Esophagus muscularis mucosa (tissue), 4 donors: ENCODE measurements at regions not wholly inside any gene's neighbourhood (a gene's known extent, or its start where the extent isn't known, plus 50 kb on each side); places are given as distances from the start of the nearest gene placed in this dataset.

ENCODE experiments used
- DNase-seq: peaks from one replicate; pipeline ENCODE4 v3.0.0-alpha.2; 2017; ENCODE audit errors: extremely low spot score
- H3K27ac ChIP-seq, 4 donors: fragments of 200-600 bp; sonication (generic); replicated peaks in 1 of 4; 1 replicate in 3 of 4; 2 replicates in 1 of 4; pipeline ENCODE4 v1.5.1; 2016 to 2019; ENCODE audit warnings: mild to moderate bottlenecking in 1 of 4
- H3K27me3 ChIP-seq, 4 donors: fragments of 200-600 bp; sonication (generic); one replicate each; pipeline versions ENCODE4 v1.5.1 to v1.6.0; 2016 to 2019
- H3K36me3 ChIP-seq, 4 donors: fragments of 200-600 bp; sonication (generic); one replicate each; pipeline ENCODE4 v1.5.1; 2016 to 2019
- H3K4me1 ChIP-seq, 4 donors: fragments of 200-600 bp; sonication (generic); one replicate each; pipeline ENCODE4 v1.5.1; 2016 to 2019
- H3K4me3 ChIP-seq, 4 donors: fragments of 200-600 bp; sonication (generic); 1 replicate in 2 of 4; 2 replicates in 2 of 4; pipeline ENCODE4 v1.5.1; 2016 to 2019; ENCODE audit warnings: mild to moderate bottlenecking in 4 of 4, moderate library complexity in 1 of 4
- H3K9me3 ChIP-seq, 4 donors: fragments of 200-600 bp; sonication (generic); 1 replicate in 3 of 4; 2 replicates in 1 of 4; pipeline ENCODE4 v1.5.1; 2016 to 2019
- CTCF ChIP-seq, 3 experiments: fragments of 200-600 bp in 2 of 3; fragments of 450-650 bp in 1 of 3; sonication (generic) in 2 of 3; IDR thresholded peaks; one replicate each; pipeline ENCODE4 v1.5.1; 2017 to 2019; ENCODE audit warnings: antibody characterized with exemption in 3 of 3, mild to moderate bottlenecking in 2 of 3, moderate library complexity in 1 of 3
- EP300 ChIP-seq: sonication (generic); formaldehyde crosslinking; IDR thresholded peaks from one replicate; pipeline ENCODE4 v1.6.1; 2017; ENCODE audit warnings: antibody characterized with exemption
- POLR2A ChIP-seq: fragments of 450-650 bp; IDR thresholded peaks from one replicate; pipeline ENCODE4 v1.6.1; 2017; ENCODE audit warnings: antibody characterized with exemption, moderate library complexity, mild to moderate bottlenecking, low read depth
- POLR2AphosphoS5 ChIP-seq, 2 donors: sonication (generic); formaldehyde crosslinking; IDR thresholded peaks; one replicate each; pipeline ENCODE4 v1.6.1; 2017; ENCODE audit warnings: antibody characterized with exemption in 2 of 2
- WGBS: methylation state at CpG from one replicate; pipeline ENCODE4 v1.1.5; 2018; 5-methylcytosine and 5-hydroxymethylcytosine counted together
- intact Hi-C: fragments of 100-400 bp; cut with DNase I; formaldehyde crosslinking; loops from one replicate; pipeline ENCODE4 v1.15.1; 2023

GRCh38 chr3:7913283-7913682 lies 588.3 kb upstream of the LMCD1 start:
- no peak overlapping the region for H3K4me3 ChIP-seq
- WGBS = 56% methylated on average over 1 of the region's 1 CpG

GRCh38 chr3:7915356-7915755 lies 586.3 kb upstream of the LMCD1 start:
- intact Hi-C loops = no loop called here
- 82% methylated on average over 4 of the region's 4 CpGs for WGBS
- Histone ChIP-seq H3K4me3 (no peak overlapping the region), H3K36me3 (no peaks in the 10 kb centered on the region), H3K4me1 (no peaks in the 10 kb centered on the region), H3K27ac (no peak overlapping the region), H3K9me3 (no peaks in the 10 kb centered on the region), H3K27me3 (no peaks in the 10 kb centered on the region)
- TF ChIP-seq POLR2AphosphoS5 (IDR thresholded peaks at IDR 0.05) (no peak), CTCF (IDR thresholded peaks at IDR 0.05) (no peak), EP300 (no peak), POLR2A (no peak)
- DNase-seq = no peak

More at GRCh38 chr3:7913283-7913682, 588.3 kb upstream of the LMCD1 start:
- Histone ChIP-seq H3K27ac (no peak overlapping the region), H3K27me3 (no peaks in the 10 kb centered on the region), H3K4me1 (no peaks in the 10 kb centered on the region), H3K36me3 (no peaks in the 10 kb centered on the region), H3K9me3 (no peaks in the 10 kb centered on the region)
- intact Hi-C loops = no loop called here
- DNase-seq = no peak
- TF ChIP-seq POLR2A = no peak
- no peak for TF ChIP-seq POLR2AphosphoS5 (IDR thresholded peaks at IDR 0.05)
- no peak for TF ChIP-seq CTCF (IDR thresholded peaks at IDR 0.05)
- no peak for TF ChIP-seq EP300

- DNase-seq = no peak
- Histone ChIP-seq H3K27me3 (no peaks in the 10 kb centered on the region), H3K27ac (no peak overlapping the region), H3K36me3 (no peaks in the 10 kb centered on the region), H3K4me1 (no peaks in the 10 kb centered on the region), H3K9me3 (no peaks in the 10 kb centered on the region), H3K4me3 (no peak overlapping the region)
- 62% methylated on average over 4 of the region's 4 CpGs for WGBS
- intact Hi-C loops = no loop called here
- no peak for TF ChIP-seq POLR2A
- TF ChIP-seq CTCF (IDR thresholded peaks at IDR 0.05) = no peak
- no peak for TF ChIP-seq POLR2AphosphoS5 (IDR thresholded peaks at IDR 0.05)
- no peak for TF ChIP-seq EP300
These were observed 584.0 kb upstream of the LMCD1 start for GRCh38 chr3:7917443-7918151.

GRCh38 chr3:7920211-7920610 lies 581.4 kb upstream of the LMCD1 start:
- no peak overlapping the region for H3K27ac ChIP-seq
- no peaks in the 10 kb centered on the region for H3K27me3 ChIP-seq
- H3K4me1 ChIP-seq = no peaks in the 10 kb centered on the region
- no peaks in the 10 kb centered on the region for H3K9me3 ChIP-seq
- no peak for DNase-seq
- H3K4me3 ChIP-seq = no peak overlapping the region
- H3K36me3 ChIP-seq = no peaks in the 10 kb centered on the region
- no peak for TF ChIP-seq CTCF (IDR thresholded peaks at IDR 0.05)
- no peak for TF ChIP-seq POLR2AphosphoS5 (IDR thresholded peaks at IDR 0.05)
- no peak for TF ChIP-seq EP300
- TF ChIP-seq POLR2A = no peak
- intact Hi-C loops = no loop called here
- WGBS = 69% methylated on average over 6 of the region's 6 CpGs

- no peaks in the 10 kb centered on the region for H3K4me1 ChIP-seq
- no peak overlapping the region for H3K4me3 ChIP-seq
- DNase-seq = no peak
- H3K27ac ChIP-seq = no peak overlapping the region
- H3K27me3 ChIP-seq = no peaks in the 10 kb centered on the region
- intact Hi-C loops = no loop called here
- no peak for TF ChIP-seq POLR2AphosphoS5 (IDR thresholded peaks at IDR 0.05)
- no peak for TF ChIP-seq POLR2A
- no peak for TF ChIP-seq CTCF (IDR thresholded peaks at IDR 0.05)
- no peak for TF ChIP-seq EP300
- H3K9me3 ChIP-seq = no peaks in the 10 kb centered on the region
- 77% methylated on average over 2 of the region's 2 CpGs for WGBS
- H3K36me3 ChIP-seq = no peaks in the 10 kb centered on the region
These were observed 577.4 kb upstream of the LMCD1 start for GRCh38 chr3:7924228-7924627.
